ENCODE measurements at regions not wholly inside any gene's neighbourhood (a gene's known extent, or its start where the extent isn't known, plus 50 kb on each side); places are given as distances from the start of the nearest gene placed in this dataset.
"Not testable (repeated sequence)": the region's sequence is repeated elsewhere in the genome, so short reads cannot be mapped to it uniquely, and the experiment has no call there.

DNA sequence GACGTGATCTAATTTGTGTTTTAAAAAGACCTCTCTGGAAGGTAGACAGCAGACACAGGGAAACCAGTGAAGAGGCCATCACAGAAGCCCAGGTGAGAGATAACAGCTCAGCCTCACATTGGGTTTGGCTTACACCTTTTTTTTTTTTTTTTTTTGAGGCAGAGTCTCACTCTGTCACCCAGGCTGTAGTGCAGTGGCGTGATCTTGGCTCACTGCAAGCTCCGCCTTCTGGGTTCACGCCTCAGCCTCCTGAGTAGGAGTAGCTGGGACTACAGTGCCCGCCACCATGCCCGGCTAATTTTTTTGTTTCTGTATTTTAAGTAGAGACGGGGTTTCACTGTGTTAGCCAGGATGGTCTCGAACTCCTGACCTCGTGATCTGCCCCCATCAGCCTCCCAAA, 412.3 kb downstream of the KCNRG start:
- DNase-seq, result not testable (repeated sequence)

DNA sequence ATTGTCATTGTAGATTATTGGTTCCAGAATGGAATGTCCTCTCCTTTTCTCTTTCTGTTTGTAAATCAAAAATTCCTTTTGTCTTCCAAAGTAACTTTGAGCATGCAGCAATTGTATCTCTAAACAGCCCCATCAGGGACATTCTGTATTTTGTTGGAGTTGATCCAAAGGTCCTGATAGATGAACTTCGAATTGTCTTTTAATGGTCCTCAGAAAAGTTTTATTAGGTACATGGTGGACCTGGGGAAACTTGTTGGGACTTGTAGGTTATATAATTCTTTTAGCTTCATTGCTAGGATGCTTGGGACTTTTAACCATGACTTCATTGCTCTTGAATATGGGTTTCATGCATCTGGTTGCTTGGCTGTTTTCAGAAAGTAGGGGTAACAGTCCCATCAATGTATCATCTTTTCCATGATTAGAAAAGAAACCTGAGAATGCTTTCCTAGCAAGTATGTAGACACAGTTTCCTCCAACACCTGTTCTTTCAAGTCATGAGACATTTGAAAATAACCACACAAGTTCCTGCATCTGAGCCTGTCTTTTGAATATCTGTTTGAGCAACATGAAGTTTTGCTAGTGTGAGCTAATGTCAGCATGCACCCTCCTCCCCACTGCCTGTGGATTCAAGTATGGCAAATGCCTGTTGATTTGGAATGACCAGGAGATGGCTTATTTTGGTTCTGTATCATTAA, 413.1 kb downstream of the KCNRG start:
- no peak for DNase-seq

DNA sequence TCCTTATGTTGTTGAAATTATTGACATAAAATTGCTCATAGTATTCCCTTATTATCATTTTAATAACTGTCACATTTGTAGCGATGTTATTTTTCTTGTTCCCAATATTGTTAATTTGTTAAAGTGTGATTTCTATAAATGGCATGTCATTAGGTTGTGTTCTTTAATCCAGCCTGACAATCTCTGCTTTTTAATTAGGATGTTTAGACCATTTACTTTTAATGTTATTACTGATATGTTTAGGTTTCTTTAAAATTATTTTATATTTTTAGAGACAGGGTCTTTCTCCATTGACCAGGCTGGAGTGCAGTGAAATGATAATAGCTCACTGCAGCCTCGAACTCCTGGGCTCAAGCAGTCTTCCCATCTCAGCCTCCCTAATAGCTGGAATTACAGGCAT, 408.5 kb downstream of the DLEU7 start:
- DNase-seq, result no peak

GRCh38 chr13:50437252-50437651, 406.2 kb downstream of the DLEU7 start:
- no peak for DNase-seq

GRCh38 chr13:50438351-50438750, 405.1 kb downstream of the DLEU7 start:
- DNase-seq, result no peak

- no peak for DNase-seq
Observed at GRCh38 chr13:50441130-50441529, 402.4 kb downstream of the DLEU7 start.

DNA sequence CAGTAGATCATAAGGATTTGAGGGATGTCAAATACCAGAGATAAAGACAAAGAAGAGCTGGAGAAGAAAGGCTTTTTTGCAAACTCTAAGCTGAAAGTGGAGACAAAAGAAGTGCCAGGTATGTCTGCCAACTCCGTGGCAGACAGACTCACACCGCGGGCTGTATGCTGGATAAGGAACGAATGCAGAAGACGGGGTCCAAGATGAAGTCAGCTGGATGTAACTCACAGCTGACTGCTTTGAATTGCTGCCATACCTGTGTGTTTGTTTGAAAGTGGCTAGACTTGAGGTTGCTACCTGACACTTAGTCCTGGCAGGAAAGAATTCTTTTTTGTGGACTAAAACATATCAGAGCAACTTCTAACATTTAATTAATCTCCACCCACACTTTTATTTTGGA, 398.8 kb downstream of the DLEU7 start:
- no peak for DNase-seq

- DNase-seq, result no peak
Observed at GRCh38 chr13:50446611-50447010, 396.9 kb downstream of the DLEU7 start.

- no peak for DNase-seq
Observed at GRCh38 chr13:50448535-50448998, 394.9 kb downstream of the DLEU7 start.

DNA sequence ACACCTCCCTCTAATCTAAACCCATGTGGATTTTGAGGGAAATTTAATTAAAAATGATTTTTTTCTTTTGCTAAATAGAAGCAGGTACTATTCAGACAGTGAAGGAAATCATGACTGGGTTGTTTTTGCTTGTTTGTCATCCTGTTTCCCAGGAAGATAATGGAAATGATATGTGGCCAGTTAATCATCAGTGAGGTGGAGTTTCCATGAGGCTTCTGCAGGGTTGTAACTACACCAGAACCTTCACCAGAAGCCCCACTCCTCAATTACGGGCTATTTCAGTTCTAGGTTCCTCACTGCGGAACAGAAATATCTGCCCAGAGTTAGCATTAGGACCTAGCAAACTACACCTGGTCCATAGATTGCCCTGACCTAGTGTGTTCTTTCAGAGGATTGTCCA, 394.0 kb downstream of the DLEU7 start:
- no peak for DNase-seq

DNA sequence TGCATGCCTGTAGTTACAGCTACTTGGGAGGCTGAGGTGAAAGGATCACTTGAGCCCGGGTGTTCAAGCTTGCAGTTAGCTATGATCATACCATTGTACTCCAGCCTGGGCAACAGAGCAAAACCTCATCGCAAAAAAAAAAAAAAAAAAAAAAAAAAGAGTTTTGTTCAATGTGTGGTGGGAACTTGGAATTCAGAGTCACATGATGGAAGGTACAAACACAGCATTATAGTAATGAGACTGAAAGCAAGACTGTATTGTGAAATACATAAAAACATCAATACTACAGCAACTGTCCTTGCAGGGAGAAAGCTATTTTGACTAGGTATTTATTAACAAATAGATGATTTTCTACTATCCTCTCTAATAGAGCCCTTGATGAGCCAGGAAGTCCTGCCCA, 393.2 kb downstream of the DLEU7 start:
- DNase-seq, result no peak

DNA sequence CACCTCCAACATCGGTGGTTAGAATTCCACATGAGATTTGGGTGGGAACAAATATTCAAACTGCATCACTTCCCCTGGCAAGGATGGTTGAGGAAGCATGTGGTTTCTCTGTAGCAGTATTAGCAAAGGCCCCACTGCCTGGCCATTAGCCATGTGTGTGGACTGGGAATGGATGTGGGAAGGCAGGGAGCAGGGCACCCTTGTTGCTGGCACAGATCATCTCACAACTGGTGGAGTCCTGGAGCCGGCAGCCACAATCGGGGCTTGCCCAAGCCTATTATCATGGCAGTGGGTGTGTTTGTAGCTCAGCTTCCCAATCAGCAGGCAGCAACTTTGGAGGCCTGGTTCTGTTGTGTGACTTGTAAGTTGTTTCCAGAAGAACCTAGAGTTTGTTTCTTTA, 391.9 kb downstream of the DLEU7 start:
- DNase-seq, result no peak

DNA sequence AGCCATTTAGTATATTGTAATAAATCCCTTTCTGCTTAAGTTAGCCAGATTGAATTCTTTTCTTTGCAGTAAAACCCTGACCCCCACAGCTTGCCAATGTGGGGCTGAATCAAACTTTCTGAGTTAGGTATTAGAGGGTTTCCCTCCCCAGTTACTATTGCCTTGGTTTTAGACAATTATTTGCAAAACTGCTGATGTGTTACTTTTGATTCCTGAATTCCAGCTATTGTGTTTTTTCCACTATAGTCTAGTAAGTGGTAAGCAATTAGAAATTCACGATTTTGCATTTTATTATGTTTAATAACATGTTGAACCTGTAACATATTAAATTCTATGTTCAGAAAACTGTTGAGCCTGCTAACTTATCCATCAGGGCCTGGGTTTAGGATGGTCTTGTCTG, 391.5 kb downstream of the DLEU7 start:
- DNase-seq, result no peak

DNA sequence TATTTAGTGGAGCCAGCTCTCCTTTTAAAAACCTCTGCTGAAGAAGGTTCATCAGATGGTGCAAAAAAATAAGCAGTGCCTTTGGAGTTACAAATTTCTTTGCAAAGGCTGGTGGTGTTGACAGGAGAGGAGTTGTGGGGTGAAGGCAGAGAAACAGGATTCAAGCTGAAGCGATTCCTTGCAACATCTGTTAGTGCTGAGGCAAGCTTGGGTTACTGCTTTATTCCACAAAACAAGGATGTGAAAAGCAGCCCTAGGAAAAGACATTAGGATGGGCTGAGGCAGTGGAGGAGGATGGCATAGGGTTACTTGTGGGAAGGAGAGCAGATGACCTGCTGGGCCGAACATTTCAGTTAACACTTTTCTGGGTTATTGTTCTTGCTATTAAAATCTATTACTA, 390.7 kb downstream of the DLEU7 start:
- no peak for DNase-seq

DNA sequence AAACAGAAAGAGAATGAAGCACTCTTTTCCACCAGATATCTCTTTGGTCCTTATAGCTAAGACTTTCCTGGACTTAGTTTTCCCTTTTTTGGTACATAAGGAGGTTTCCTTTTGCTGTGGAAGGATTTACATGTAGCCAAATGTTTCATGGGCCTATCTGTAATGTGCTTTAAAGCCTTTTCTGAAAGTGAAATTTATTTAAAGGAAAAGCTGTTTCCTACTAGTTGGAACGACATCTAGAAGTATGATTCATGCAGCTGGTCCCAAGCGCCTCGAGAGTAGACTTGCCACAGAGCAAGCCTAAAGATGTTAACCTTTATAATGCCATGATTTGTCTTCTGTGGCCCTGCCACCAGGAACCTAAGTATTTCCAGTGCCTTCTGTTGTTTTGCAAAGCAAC, 390.3 kb downstream of the DLEU7 start:
- no peak for DNase-seq

- no peak for DNase-seq
Observed at GRCh38 chr13:50456111-50456510, 387.4 kb downstream of the DLEU7 start.

GRCh38 chr13:50457415-50458393, 385.8 kb downstream of the DLEU7 start:
- DNase-seq, result no peak

- no peak for DNase-seq
Observed at GRCh38 chr13:50459046-50459445, 384.4 kb downstream of the DLEU7 start.

GRCh38 chr13:50459658-50460057, 383.8 kb downstream of the DLEU7 start:
- DNase-seq, result no peak

- no peak for DNase-seq
Observed at GRCh38 chr13:50460358-50460757, 383.1 kb downstream of the DLEU7 start.

DNA sequence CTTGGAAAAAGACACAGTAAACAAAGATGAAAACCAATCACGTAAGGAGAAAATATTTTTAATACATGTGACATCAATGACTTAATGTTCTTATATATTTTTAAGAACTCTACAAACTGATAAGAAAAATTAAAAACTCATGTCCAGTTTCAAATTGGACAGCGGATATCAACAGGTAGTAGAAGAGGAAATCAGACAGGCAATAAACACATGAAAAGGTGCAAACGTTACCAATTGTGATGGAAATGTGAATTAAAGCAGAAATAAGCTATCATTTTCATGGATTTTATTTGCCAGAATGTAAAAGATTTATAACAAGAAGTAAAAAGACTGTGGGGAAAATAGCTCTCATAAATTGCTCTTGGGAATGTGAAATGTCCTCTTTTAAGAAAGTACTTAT, 382.3 kb downstream of the DLEU7 start:
- DNase-seq, result no peak

- DNase-seq, result no peak
Observed at GRCh38 chr13:50463719-50464118, 379.8 kb downstream of the DLEU7 start.

GRCh38 chr13:50464349-50465251, 378.9 kb downstream of the DLEU7 start:
- DNase-seq, result no peak

Data from islet precursor cell (in vitro differentiated cells).